H9 (cell line): ENCODE measurements at regions not wholly inside any gene's neighbourhood (a gene's known extent, or its start where the extent isn't known, plus 50 kb on each side); places are given as distances from the start of the nearest gene placed in this dataset.

ENCODE experiments used
- DNase-seq: peaks from one replicate; pipeline ENCODE4 v3.0.0-alpha.2; 2017
- H2AFZ ChIP-seq: one replicate; pipeline ENCODE4 v1.6.1; 2013; ENCODE audit warnings: mild to moderate bottlenecking, low read length, control low read depth, moderate library complexity
- H2AK5ac ChIP-seq: 2 replicates; pipeline ENCODE4 v1.6.1; 2013; ENCODE audit warnings: low read length, control low read depth, mixed read lengths; ENCODE audit not compliant: insufficient read length
- H2BK120ac ChIP-seq: one replicate; pipeline ENCODE4 v1.6.1; 2013; ENCODE audit warnings: low read depth, mild to moderate bottlenecking, low read length, control low read depth, inconsistent platforms; ENCODE audit not compliant: poor library complexity, severe bottlenecking
- H2BK12ac ChIP-seq: 2 replicates; pipeline ENCODE4 v1.6.1; 2013; ENCODE audit warnings: low read length, control low read depth, mixed read lengths, low read depth; ENCODE audit not compliant: insufficient read length
- H2BK15ac ChIP-seq: 2 replicates; pipeline ENCODE4 v1.6.1; 2013; ENCODE audit warnings: low read depth, low read length, control low read depth
- H2BK20ac ChIP-seq: one replicate; pipeline ENCODE4 v1.6.1; 2013; ENCODE audit warnings: low read depth, mild to moderate bottlenecking, low read length, control low read depth, inconsistent platforms; ENCODE audit not compliant: poor library complexity, severe bottlenecking
- H2BK5ac ChIP-seq: 2 replicates; pipeline ENCODE4 v1.6.1; 2013; ENCODE audit warnings: low read length, control low read depth, mixed read lengths; ENCODE audit not compliant: insufficient read length
- H3K14ac ChIP-seq: 2 replicates; pipeline ENCODE4 v1.6.1; 2013; ENCODE audit warnings: low read length, control low read depth; ENCODE audit not compliant: insufficient read depth
- H3K18ac ChIP-seq: 2 replicates; pipeline ENCODE4 v1.6.1; 2013; ENCODE audit warnings: low read depth, mild to moderate bottlenecking, mixed read lengths, low read length, control low read depth; ENCODE audit not compliant: insufficient read length
- H3K23ac ChIP-seq: 2 replicates; pipeline ENCODE4 v1.6.1; 2013; ENCODE audit warnings: low read length, control low read depth, mixed read lengths, low read depth; ENCODE audit not compliant: insufficient read length
- H3K23me2 ChIP-seq: 2 replicates; pipeline ENCODE4 v1.6.1; 2013; ENCODE audit warnings: low read depth, mild to moderate bottlenecking, mixed read lengths, low read length, control low read depth; ENCODE audit not compliant: insufficient read length, poor library complexity, severe bottlenecking
- H3K27ac ChIP-seq: 2 replicates; pipeline ENCODE4 v1.5.1; 2013; ENCODE audit warnings: low read length, control low read depth, mixed read lengths, low read depth; ENCODE audit not compliant: insufficient read length
- H3K27me3 ChIP-seq: 2 replicates; pipeline ENCODE4 v1.6.1; 2013; ENCODE audit warnings: low read length, control low read depth, inconsistent platforms; ENCODE audit not compliant: insufficient read depth
- H3K4ac ChIP-seq: 2 replicates; pipeline ENCODE4 v1.6.1; 2013; ENCODE audit warnings: low read depth, mild to moderate bottlenecking, control low read depth, inconsistent platforms, low read length, moderate library complexity
- H3K4me1 ChIP-seq: 2 replicates; pipeline ENCODE4 v1.6.1; 2013; ENCODE audit warnings: low read length, control low read depth, inconsistent platforms; ENCODE audit not compliant: insufficient read depth
- H3K4me2 ChIP-seq: 2 replicates; pipeline ENCODE4 v1.6.1; 2013; ENCODE audit warnings: low read length, control low read depth, mixed read lengths; ENCODE audit not compliant: insufficient read length, insufficient read depth
- H3K56ac ChIP-seq: 2 replicates; pipeline ENCODE4 v1.6.1; 2013; ENCODE audit warnings: low read depth, mild to moderate bottlenecking, mixed read lengths, low read length, control low read depth; ENCODE audit not compliant: insufficient read length
- H3K79me1 ChIP-seq: 2 replicates; pipeline ENCODE4 v1.6.1; 2013; ENCODE audit warnings: low read depth, mild to moderate bottlenecking, moderate library complexity, low read length, control low read depth, inconsistent platforms; ENCODE audit not compliant: insufficient read depth, poor library complexity, severe bottlenecking
- H3K79me2 ChIP-seq: 2 replicates; pipeline ENCODE4 v1.6.1; 2013; ENCODE audit warnings: low read length, control low read depth, inconsistent platforms; ENCODE audit not compliant: insufficient read depth
- H3K9ac ChIP-seq: 2 replicates; pipeline ENCODE4 v1.6.1; 2013; ENCODE audit warnings: low read length, control low read depth, mixed read lengths; ENCODE audit not compliant: insufficient read length; ENCODE audit errors: extremely low read depth
- H3K9me3 ChIP-seq: one replicate; pipeline ENCODE4 v1.6.1; 2013; ENCODE audit warnings: low read depth, low read length, inconsistent platforms; ENCODE audit not compliant: control insufficient read depth
- H3T11ph ChIP-seq: one replicate; pipeline ENCODE4 v1.6.1; 2013; ENCODE audit warnings: mild to moderate bottlenecking, low read length, control low read depth, inconsistent platforms
- H4K20me1 ChIP-seq: one replicate; pipeline ENCODE4 v1.6.1; 2013; ENCODE audit not compliant: control insufficient read depth, insufficient read length, insufficient read depth
- H4K5ac ChIP-seq: 2 replicates; pipeline ENCODE4 v1.6.1; 2013; ENCODE audit warnings: low read depth, mild to moderate bottlenecking, mixed read lengths, low read length, control low read depth; ENCODE audit not compliant: insufficient read length
- H4K8ac ChIP-seq: replicated peaks from 2 replicates; pipeline ENCODE4 v1.6.1; 2013; ENCODE audit warnings: low read length, control low read depth, mixed read lengths, low read depth; ENCODE audit not compliant: insufficient read length
- H4K91ac ChIP-seq: 2 replicates; pipeline ENCODE4 v1.6.1; 2013; ENCODE audit warnings: low read depth, mild to moderate bottlenecking, moderate library complexity, mixed read lengths, low read length, control low read depth; ENCODE audit not compliant: insufficient read length
- H3K27ac Mint-ChIP-seq, 3 experiments: 2 replicates in 2 of 3; 3 replicates in 1 of 3; pipeline ENCODE4 v1.8.0; 2020 to 2021; ENCODE audit warnings: mixed read lengths in 3 of 3, mild to moderate bottlenecking in 1 of 3, moderate library complexity in 1 of 3
- H3K27me3 Mint-ChIP-seq: 2 replicates; pipeline ENCODE4 v1.8.0; 2021; ENCODE audit warnings: low read depth, mild to moderate bottlenecking, moderate library complexity, mixed read lengths
- H3K36me3 Mint-ChIP-seq, 3 experiments: 2 replicates in 2 of 3; 3 replicates in 1 of 3; pipeline ENCODE4 v1.8.0; 2020 to 2021; ENCODE audit warnings: low read depth in 3 of 3, mixed read lengths in 3 of 3; ENCODE audit not compliant: insufficient read depth in 1 of 3
- H3K4me1 Mint-ChIP-seq, 2 experiments: 2 replicates each; pipeline ENCODE4 v1.8.0; 2020; ENCODE audit warnings: mixed read lengths in 2 of 2
- H3K4me3 Mint-ChIP-seq, 2 experiments: 2 replicates in 1 of 2; 3 replicates in 1 of 2; pipeline ENCODE4 v1.8.0; 2020 to 2021; ENCODE audit warnings: mild to moderate bottlenecking in 2 of 2, mixed read lengths in 2 of 2, moderate library complexity in 1 of 2
- H3K9me3 Mint-ChIP-seq, 2 experiments: 2 replicates in 1 of 2; 3 replicates in 1 of 2; pipeline ENCODE4 v1.8.0; 2020; ENCODE audit warnings: mild to moderate bottlenecking in 2 of 2, mixed read lengths in 2 of 2, moderate library complexity in 1 of 2
- WGBS: extraction: QIAGEN DNeasy Blood & Tissue Kit; methylation state at CpG from one replicate; pipeline ENCODE4 v1.1.7; 2013; ENCODE audit warnings: missing lambda C conversion rate, low lambda C conversion rate, mixed read lengths; ENCODE audit not compliant: insufficient read length; ENCODE audit errors: extremely low coverage; 5-methylcytosine and 5-hydroxymethylcytosine counted together
- TF ChIP-seq, protein P1 (sequence below): fragments of 200-600 bp; sonication (generic); conservative IDR thresholded peaks from 3 replicates; pipeline ENCODE4 v1.8.0; 2021; ENCODE audit warnings: antibody characterized with exemption, mild to moderate bottlenecking

DNA sequence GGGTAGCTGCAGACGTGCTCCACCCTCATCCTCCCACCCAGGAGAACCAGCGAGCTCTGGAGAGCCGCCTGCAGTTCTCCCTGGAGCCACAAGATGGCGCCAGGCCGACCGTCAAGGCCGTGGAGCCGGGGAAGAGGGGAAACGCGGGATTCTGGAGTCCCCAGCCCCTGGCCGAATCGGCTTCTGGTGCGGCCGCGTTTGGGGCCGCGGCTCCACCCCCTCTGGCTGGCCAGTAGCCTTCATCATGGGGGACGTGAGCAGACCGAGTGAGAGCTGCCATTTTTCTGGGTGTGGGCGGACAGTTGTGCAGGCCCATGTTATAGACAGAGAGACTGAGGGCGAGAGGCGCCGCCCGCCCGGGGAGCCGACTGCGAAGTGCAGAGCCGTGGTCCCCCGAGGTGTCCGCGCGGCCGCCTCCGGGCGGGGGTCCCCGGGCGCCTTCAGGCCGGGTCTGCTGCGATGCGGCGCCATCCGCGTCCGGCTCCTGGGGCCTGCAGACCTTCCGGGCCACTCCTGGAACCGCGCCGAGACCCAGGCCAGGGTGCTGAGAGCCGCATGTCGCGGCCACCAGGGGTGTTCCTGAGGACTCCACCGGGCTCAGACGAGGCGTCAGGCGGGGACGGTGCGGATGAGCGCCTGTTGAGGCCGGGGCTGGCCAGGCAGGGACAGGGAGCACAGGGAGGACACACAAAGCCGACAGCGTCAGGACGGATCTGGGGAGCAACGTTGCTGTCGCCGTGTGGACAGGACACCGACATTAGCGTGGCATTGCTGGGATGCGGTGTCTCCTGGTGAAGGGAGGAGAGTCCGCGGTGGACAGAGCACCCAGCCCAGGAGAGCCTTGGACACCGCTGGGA, 418.2 kb upstream of the HS6ST1 start:
- H4K5ac ChIP-seq, result no peak overlapping the region
- H3K27ac ChIP-seq, result no peak overlapping the region
- H3K4me1 Mint-ChIP-seq, result peaks cover 11 to 15% of the 10 kb centered on the region in 2 experiments
- H2BK15ac ChIP-seq, result no peak overlapping the region
- H3K27me3 ChIP-seq, result no peaks in the 10 kb centered on the region
- no peak overlapping the region for H2BK5ac ChIP-seq
- H3K9ac ChIP-seq, result no peak overlapping the region
- H3K23me2 ChIP-seq, result no peaks in the 10 kb centered on the region
- H3K4me3 Mint-ChIP-seq, result peak overlapping the region in 1 of 2 experiments; percentile 64; a peak in 2 of 5 replicates
- H3T11ph ChIP-seq, result no peak overlapping the region
- H2AFZ ChIP-seq, result no peak overlapping the region
- no peaks in the 10 kb centered on the region for H3K36me3 Mint-ChIP-seq
- TF ChIP-seq, protein P1, sequence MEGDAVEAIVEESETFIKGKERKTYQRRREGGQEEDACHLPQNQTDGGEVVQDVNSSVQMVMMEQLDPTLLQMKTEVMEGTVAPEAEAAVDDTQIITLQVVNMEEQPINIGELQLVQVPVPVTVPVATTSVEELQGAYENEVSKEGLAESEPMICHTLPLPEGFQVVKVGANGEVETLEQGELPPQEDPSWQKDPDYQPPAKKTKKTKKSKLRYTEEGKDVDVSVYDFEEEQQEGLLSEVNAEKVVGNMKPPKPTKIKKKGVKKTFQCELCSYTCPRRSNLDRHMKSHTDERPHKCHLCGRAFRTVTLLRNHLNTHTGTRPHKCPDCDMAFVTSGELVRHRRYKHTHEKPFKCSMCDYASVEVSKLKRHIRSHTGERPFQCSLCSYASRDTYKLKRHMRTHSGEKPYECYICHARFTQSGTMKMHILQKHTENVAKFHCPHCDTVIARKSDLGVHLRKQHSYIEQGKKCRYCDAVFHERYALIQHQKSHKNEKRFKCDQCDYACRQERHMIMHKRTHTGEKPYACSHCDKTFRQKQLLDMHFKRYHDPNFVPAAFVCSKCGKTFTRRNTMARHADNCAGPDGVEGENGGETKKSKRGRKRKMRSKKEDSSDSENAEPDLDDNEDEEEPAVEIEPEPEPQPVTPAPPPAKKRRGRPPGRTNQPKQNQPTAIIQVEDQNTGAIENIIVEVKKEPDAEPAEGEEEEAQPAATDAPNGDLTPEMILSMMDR, result peak; percentile 99
- H3K27ac Mint-ChIP-seq, result no peak overlapping the region
- no peak overlapping the region for H2BK120ac ChIP-seq
- no peak overlapping the region for H4K91ac ChIP-seq
- no peak overlapping the region for H3K14ac ChIP-seq
- H3K79me2 ChIP-seq, result no peaks in the 10 kb centered on the region
- no peak overlapping the region for H2AK5ac ChIP-seq
- H3K27me3 Mint-ChIP-seq, result peaks cover 16% of the 10 kb centered on the region
- H3K9me3 Mint-ChIP-seq, result no peaks in the 10 kb centered on the region; a peak in 1 of 5 replicates
- no peak overlapping the region for H2BK12ac ChIP-seq
- no peak overlapping the region for H3K56ac ChIP-seq
- no CpG with 5 or more reads among the region's 71 CpGs for WGBS
- no peak overlapping the region for H3K4me2 ChIP-seq
- no peak overlapping the region for H3K4ac ChIP-seq
- H3K79me1 ChIP-seq, result no peaks in the 10 kb centered on the region
- H3K9me3 ChIP-seq, result no peaks in the 10 kb centered on the region
- no peak overlapping the region for H3K18ac ChIP-seq
- no peaks in the 10 kb centered on the region for H4K20me1 ChIP-seq
- DNase-seq, result peak; percentile 93
- H3K23ac ChIP-seq, result no peak overlapping the region
- H4K8ac ChIP-seq, result no peak overlapping the region
- H2BK20ac ChIP-seq, result no peak overlapping the region
- H3K4me1 ChIP-seq, result no peaks in the 10 kb centered on the region
